HG03521 (cell line): ENCODE measurements at regions not wholly inside any gene's neighbourhood (a gene's known extent, or its start where the extent isn't known, plus 50 kb on each side); places are given as distances from the start of the nearest gene placed in this dataset.
A peak's percentile ranks its signal among the peaks of the same experiment; 100 is the strongest.

Experiments used
- ATAC-seq: cut with Tn5 transposase; IDR thresholded peaks from one replicate; pipeline ENCODE4 v1.9.1; 2021; ENCODE audit warnings: mild to moderate bottlenecking, moderate library complexity; ENCODE audit not compliant: unreplicated experiment

DNA sequence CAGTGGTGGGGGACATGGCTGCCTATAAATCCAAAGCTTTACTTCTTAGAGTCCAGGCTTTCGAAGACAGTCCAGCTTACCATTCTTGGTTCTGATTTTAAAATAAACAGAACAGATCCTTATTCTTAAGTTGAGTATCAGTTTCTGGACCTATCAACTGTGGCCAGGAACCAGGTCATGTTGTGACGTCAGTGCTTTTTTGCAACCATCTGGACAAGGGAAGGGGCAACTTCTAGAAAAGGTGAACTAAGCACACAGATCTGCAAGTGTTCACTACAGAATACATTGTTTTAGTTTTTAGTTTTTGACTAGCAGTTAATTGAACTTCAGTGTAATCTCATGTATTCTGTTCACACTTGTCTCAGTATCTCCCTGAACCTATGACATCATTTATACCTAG is 326.0 kb upstream of the MGAT5 start:
- no peak for ATAC-seq

- ATAC-seq: no peak
Measured at GRCh38 chr2:133936096-133936495, 317.8 kb upstream of the MGAT5 start.

- ATAC-seq: no peak
Measured at GRCh38 chr2:133936601-133937000, 317.3 kb upstream of the MGAT5 start.

GRCh38 chr2:133937669-133938068 is 316.2 kb upstream of the MGAT5 start:
- no peak for ATAC-seq

DNA sequence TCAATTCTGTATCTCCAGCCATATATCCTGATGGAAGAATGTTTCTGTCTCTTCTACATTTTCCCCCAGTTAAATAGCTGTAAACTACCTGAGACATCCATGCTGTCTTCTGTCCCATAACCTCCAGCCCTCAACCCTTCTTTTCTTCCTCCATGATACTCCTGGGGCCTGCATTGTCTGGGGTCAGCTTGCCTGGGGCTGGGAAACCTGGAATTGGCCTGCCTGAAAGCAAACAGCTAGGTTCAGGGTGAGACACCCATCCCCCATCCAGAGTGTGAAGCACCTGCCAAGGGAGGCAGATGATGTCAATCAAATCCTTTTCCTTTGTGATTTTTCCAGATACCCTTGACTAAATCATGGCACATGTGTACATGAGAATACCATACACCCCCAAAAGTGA is 313.7 kb upstream of the MGAT5 start:
- no peak for ATAC-seq

DNA sequence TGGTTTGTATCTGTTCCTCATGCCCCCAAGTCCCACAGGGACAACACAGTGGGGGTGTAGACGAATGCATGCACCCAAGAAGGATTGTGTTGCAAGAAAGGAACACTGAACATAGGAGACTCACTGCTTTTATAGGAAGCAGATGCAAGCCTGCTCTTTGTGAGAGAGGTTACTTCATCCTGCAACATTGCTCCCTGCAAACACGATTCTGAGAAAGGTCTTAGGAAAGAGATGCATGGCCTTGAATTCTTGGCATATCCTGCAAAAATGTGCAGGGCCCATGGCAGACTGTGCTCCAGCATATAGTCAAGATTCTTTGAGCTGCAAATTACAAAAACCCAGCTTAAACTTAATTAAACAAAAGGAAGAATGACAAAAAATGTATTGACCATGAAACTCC is 312.2 kb upstream of the MGAT5 start:
- no peak for ATAC-seq

GRCh38 chr2:133942398-133942797 is 311.5 kb upstream of the MGAT5 start:
- ATAC-seq: no peak

GRCh38 chr2:133943108-133943507 is 310.8 kb upstream of the MGAT5 start:
- no peak for ATAC-seq

- ATAC-seq: no peak
Measured at GRCh38 chr2:133945089-133945488, 308.8 kb upstream of the MGAT5 start.

DNA sequence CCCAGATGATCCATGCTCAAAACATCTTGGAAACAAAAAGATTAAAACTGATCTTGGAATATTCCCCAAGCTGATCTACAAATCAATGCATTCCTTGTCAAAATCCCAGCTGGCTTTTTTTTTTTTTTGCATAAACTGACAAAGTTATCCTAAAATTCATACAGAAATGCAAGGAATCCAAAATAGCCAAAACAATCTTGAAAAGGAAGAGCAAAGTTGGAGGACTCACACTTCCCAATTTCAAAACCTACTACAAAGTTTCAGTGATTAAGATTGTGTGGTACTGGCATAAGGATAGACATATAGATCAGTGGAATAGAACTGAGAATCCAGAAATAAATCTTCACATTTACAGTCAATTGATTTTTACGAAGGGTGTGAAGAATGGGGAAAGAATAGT is 306.8 kb upstream of the MGAT5 start:
- ATAC-seq: no peak

DNA sequence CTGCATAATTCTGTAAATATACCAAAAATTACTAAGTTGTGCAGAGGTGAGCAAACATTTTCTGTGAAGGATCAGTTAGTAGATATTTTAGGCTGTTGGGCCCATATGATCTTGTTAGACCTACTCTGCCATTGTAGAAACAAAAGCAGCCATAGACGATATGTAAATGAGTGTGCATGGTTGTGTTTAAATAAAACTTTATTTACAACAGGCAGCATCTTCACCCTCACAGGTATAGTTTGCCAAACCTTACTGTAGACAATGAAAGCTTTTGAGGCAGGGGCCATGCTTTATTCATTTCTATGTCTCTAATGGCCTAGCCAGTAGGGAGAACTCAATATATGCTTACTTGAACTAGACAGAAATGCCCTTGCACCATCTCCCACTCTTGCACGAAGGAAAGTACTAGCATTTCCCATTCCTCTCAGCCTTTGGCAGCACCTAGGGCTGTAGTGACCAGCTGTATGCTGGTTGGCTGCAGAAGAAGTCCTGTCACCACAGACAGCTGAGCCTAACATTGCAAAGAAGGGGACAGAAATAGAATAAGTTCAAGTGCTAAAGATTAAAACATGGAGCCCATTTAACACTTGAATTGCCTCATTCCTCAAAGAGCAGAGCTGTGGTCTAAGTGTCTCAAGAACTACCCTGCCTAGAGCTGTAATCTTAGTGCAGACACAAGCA is 305.1 kb upstream of the MGAT5 start:
- ATAC-seq: no peak

DNA sequence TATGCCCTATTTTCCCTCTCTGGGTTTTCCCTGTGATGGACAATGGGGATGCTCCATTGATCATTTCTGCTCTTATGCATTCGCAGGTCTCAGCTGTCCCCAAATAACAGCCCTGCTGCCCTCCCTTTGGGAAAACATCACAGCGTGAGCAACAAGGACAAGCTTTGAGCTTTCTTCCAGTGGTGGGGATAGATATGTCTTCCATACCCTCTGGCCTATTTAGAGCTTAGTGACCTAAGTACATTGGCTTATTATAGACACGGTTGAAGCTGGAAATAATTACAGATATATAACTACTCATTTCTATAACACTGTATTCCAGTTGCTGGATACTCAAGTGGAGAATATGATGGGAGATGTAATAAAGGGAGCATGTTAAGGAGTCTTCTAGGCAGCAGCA is 304.3 kb upstream of the MGAT5 start:
- ATAC-seq: no peak

DNA sequence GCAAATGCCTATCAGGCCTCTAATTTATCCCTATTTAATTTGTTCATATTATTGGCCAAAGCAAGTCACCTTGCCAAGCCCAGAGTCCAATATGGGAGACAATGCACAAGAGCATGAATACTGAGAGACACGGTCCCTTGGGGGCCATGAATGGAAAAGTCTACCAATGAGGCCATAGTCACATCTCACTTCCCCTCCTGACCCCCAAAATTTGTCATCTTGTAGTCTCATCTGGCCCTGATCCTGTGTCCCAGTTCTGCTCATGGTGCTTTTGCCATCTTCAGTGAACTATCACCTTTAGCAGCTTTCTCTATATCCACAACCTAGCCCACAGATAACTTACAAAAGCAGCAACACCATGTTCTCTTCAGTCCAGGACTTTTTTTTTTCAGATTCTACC is 302.7 kb upstream of the MGAT5 start:
- ATAC-seq: no peak

GRCh38 chr2:133952420-133952819 is 301.5 kb upstream of the MGAT5 start:
- ATAC-seq: no peak

- no peak for ATAC-seq
Measured at GRCh38 chr2:133952896-133953295, 301.0 kb upstream of the MGAT5 start.

DNA sequence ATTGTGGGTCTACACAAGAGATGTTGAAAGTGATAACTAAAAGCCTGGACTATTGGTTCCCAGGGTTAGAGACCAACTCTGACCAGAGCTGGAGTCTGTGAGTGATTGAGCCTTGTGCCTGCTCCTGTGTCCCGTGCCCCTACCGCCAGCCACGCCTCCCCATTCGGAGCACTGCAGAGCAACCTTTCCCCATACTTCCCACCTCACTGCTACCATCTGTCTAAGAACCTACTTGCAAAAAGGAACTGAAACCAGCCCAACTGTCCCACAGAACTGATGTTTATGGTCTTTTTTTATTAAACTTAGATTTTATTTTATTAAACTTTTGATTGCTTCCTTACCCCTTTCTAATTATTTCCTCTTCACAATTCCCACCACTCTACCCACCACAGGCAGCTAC is 300.3 kb upstream of the MGAT5 start:
- ATAC-seq: peak; percentile 50

DNA sequence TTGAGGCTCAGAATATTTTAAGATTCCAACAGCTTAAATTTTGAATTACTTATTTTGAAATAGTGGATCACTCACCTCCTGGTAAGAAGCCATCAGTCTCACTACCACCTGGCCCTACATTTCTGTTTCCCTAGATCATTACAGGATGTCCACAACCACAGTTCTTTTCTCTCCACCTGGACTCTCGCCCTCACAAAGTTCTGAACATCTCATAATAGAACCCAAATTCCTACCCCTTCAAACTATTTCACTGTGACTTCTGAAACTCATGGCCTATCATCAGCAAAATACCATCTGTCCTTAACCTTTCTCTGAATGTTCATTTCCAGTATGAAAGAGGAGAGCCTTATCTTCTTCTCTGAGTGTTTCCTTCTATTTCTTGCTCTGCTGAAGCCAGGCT is 299.2 kb upstream of the MGAT5 start:
- ATAC-seq: no peak

DNA sequence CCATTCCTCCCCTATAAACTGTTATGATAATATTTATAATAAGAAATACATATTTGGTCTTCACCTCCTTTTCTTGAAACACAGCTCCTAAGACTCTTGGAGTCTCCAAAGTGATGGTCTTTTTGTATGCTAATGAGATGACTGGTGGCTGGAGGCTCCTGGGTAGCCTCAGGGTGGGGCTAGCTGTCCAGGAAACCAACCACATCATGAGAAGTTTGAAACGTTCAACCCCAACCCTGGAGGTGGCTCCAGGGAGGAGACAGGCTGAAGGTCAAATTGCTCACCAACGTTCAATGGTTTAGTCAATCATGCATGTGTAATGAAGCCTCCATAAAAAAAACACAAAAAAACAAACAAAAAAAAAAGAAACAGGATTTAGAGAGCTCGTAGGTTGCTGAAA is 298.7 kb upstream of the MGAT5 start:
- ATAC-seq: no peak

GRCh38 chr2:133956434-133956935 is 297.4 kb upstream of the MGAT5 start:
- ATAC-seq: no peak

GRCh38 chr2:133957724-133958480 is 296.0 kb upstream of the MGAT5 start:
- ATAC-seq: no peak

DNA sequence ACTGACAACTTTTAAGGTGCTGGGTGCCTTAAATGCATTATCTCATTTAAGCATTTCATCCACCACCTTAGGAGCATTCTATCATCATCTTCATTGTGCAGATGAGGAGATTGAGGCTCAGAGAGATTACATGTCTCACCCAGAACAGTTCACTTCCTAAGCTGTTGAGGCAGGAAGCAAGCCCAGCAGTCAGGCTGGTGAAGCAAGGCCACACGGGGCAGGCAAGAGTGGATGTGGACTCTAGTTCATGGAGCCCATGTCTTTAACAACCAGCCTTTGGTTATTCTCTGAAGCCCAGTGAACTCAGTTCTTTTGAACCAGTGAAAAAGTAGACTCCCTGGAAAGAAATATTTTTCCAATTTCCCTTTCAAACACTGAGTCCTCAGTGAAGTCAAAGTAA is 294.8 kb upstream of the MGAT5 start:
- ATAC-seq: no peak

- no peak for ATAC-seq
Measured at GRCh38 chr2:133966720-133967304, 287.1 kb upstream of the MGAT5 start.
